K562 (cell line): ENCODE measurements at regions not wholly inside any gene's neighbourhood (a gene's known extent, or its start where the extent isn't known, plus 50 kb on each side); places are given as distances from the start of the nearest gene placed in this dataset.
A peak's percentile ranks its signal among the peaks of the same experiment; 100 is the strongest.

Experiments
- CREB3 ChIP-seq: fragments of 450-650 bp; conservative IDR thresholded peaks from 2 replicates; pipeline ENCODE4 v1.6.1; 2016; ENCODE audit warnings: missing genetic modification characterization, low read depth, mild to moderate bottlenecking, missing compliant biosample characterization, moderate library complexity
- FOXO4 ChIP-seq: fragments of 450-650 bp; formaldehyde crosslinking; IDR thresholded peaks from 2 replicates; pipeline ENCODE4 v1.4.0; 2020; ENCODE audit warnings: mild to moderate bottlenecking, moderate library complexity
- HNRNPLL ChIP-seq: fragments of 200-400 bp; formaldehyde crosslinking; IDR thresholded peaks from 2 replicates; pipeline ENCODE4 v1.6.1; 2017; ENCODE audit warnings: low read length, low read depth, mild to moderate bottlenecking; ENCODE audit not compliant: poor library complexity, severe bottlenecking
- ILF3 ChIP-seq: fragments of 450-650 bp; IDR thresholded peaks from 2 replicates; pipeline ENCODE4 v1.6.1; 2018; ENCODE audit warnings: antibody characterized with exemption, mild to moderate bottlenecking, moderate library complexity, borderline replicate concordance
- MECOM ChIP-seq: fragments of 250-450 bp; sonication (Bioruptor Pico); IDR thresholded peaks from 2 replicates; pipeline ENCODE4 v1.8.0; 2022; ENCODE audit warnings: inconsistent platforms
- NEUROD1 ChIP-seq: fragments of 150-350 bp; IDR thresholded peaks from 2 replicates; pipeline ENCODE4 v1.6.1; 2014; ENCODE audit warnings: borderline replicate concordance, low read length, low read depth; ENCODE audit not compliant: partially characterized antibody
- NR4A1 ChIP-seq, 2 experiments: fragments of 250-450 bp in 1 of 2; fragments of 450-650 bp in 1 of 2; sonication (Bioruptor Pico) in 1 of 2; IDR thresholded peaks; 2 replicates each; pipeline versions ENCODE4 v1.4.0 to v1.6.1; 2016 to 2020; ENCODE audit warnings: mild to moderate bottlenecking in 2 of 2, missing compliant biosample characterization in 1 of 2, missing genetic modification characterization in 1 of 2, moderate library complexity in 1 of 2
- NRF1 ChIP-seq, 2 experiments: fragments of 450-650 bp; IDR thresholded peaks in 1 of 2; conservative IDR thresholded peaks in 1 of 2; 2 replicates each; pipeline ENCODE4 v1.6.1; 2014; ENCODE audit warnings: mild to moderate bottlenecking in 2 of 2
- PHF8 ChIP-seq: fragments of 200-600 bp; sonication (generic); IDR thresholded peaks from 2 replicates; pipeline ENCODE4 v1.6.1; 2012; ENCODE audit warnings: mixed run types, mild to moderate bottlenecking, inconsistent platforms, low read length, moderate library complexity, borderline replicate concordance
- RNF2 ChIP-seq: sonication (generic); IDR thresholded peaks from 2 replicates; pipeline ENCODE4 v1.6.1; 2016
- SNRNP70 ChIP-seq: fragments of 200-400 bp; formaldehyde crosslinking; optimal IDR thresholded peaks from 2 replicates; pipeline ENCODE3; 2017; ENCODE audit warnings: low read depth, low read length
- TEAD1 ChIP-seq, 2 experiments: fragments of 450-650 bp in 1 of 2; sonication (generic) in 1 of 2; formaldehyde crosslinking; IDR thresholded peaks; 2 replicates each; pipeline versions ENCODE4 v1.4.0 to v1.8.0; 2020 to 2022; ENCODE audit warnings: mild to moderate bottlenecking in 2 of 2, missing genetic modification reagents in 1 of 2
- USF2 ChIP-seq: sonication (generic); formaldehyde crosslinking; IDR thresholded peaks from 2 replicates; pipeline ENCODE4 v1.5.0; 2020; ENCODE audit warnings: missing genetic modification reagents
- ZBTB9 ChIP-seq: fragments of 450-650 bp; formaldehyde crosslinking; IDR thresholded peaks from 2 replicates; pipeline ENCODE4 v1.4.0; 2020; ENCODE audit warnings: mild to moderate bottlenecking, moderate library complexity
- ZNF224 ChIP-seq: sonication (generic); formaldehyde crosslinking; IDR thresholded peaks from 2 replicates; pipeline ENCODE4 v1.8.0; 2022; ENCODE audit warnings: mild to moderate bottlenecking, missing genetic modification reagents
- ZNF232 ChIP-seq: sonication (generic); formaldehyde crosslinking; IDR thresholded peaks from 2 replicates; pipeline ENCODE4 v1.8.0; 2022; ENCODE audit warnings: mild to moderate bottlenecking, missing genetic modification reagents
- ZNF655 ChIP-seq: fragments of 250-450 bp; sonication (Bioruptor Pico); IDR thresholded peaks from 2 replicates; pipeline ENCODE4 v1.5.0; 2021
- ZNF766 ChIP-seq: fragments of 200-800 bp; sonication (Bioruptor generic); conservative IDR thresholded peaks from 2 replicates; pipeline ENCODE4 v1.6.1; 2016; ENCODE audit warnings: missing genetic modification characterization, missing compliant biosample characterization

GRCh38 chr3:193842029-193842798 is 249.2 kb downstream of the OPA1 start (continued):
- TF ChIP-seq NR4A1 (CRISPR knock-in tag; IDR thresholded peaks at IDR 0.05) = 0 out of 2 replicates have a peak, but pooled peaks have one; percentile 17
- TF ChIP-seq NR4A1 (tag; IDR thresholded peaks at IDR 0.05) = no peak
- TF ChIP-seq ZBTB9 (CRISPR knock-in tag) = peak; percentile 65
- no peak for TF ChIP-seq ZNF224 (CRISPR knock-in tag)
- peak; percentile 27; the same call in 1 of the 2 replicates for TF ChIP-seq PHF8
- no peak for TF ChIP-seq USF2 (CRISPR knock-in tag)
- 0 out of 4 replicates have a peak, but pooled peaks of 1 of the 2 experiments have one; percentile 15 for TF ChIP-seq NRF1 (conservative IDR thresholded peaks at IDR 0.05 in 1 of 2, IDR thresholded peaks at IDR 0.05 in 1 of 2)
- no peak for TF ChIP-seq RNF2
- peak; percentile 32; the same call in 1 of the 2 replicates for TF ChIP-seq CREB3 (tag)
- TF ChIP-seq TEAD1 (CRISPR knock-in tag; IDR thresholded peaks at IDR 0.05) = no peak
- TF ChIP-seq FOXO4 (CRISPR knock-in tag) = 0 out of 2 replicates have a peak, but pooled peaks have one; percentile 30
- TF ChIP-seq MECOM = no peak
- TF ChIP-seq ZNF232 (CRISPR knock-in tag) = 0 out of 2 replicates have a peak, but pooled peaks have one; percentile 29
- peak; percentile 5 for TF ChIP-seq HNRNPLL
- TF ChIP-seq SNRNP70 = no peak
- TF ChIP-seq ILF3 = no peak
- no peak for TF ChIP-seq ZNF655
- peak; percentile 3 for TF ChIP-seq NEUROD1
- peak; percentile 84 for TF ChIP-seq ZNF766 (CRISPR knock-in tag)
